GM19468 (cell line): ENCODE measurements at regions not wholly inside any gene's neighbourhood (a gene's known extent, or its start where the extent isn't known, plus 50 kb on each side); places are given as distances from the start of the nearest gene placed in this dataset.
"Not testable (repeated sequence)": the region's sequence is repeated elsewhere in the genome, so short reads cannot be mapped to it uniquely, and the experiment has no call there.

Experiments
- ATAC-seq: cut with Tn5 transposase; IDR thresholded peaks from one replicate; pipeline ENCODE4 v1.9.1; 2021; ENCODE audit warnings: mild to moderate bottlenecking, moderate library complexity, moderate number of reproducible peaks; ENCODE audit not compliant: unreplicated experiment; ENCODE audit errors: extremely low read depth

DNA sequence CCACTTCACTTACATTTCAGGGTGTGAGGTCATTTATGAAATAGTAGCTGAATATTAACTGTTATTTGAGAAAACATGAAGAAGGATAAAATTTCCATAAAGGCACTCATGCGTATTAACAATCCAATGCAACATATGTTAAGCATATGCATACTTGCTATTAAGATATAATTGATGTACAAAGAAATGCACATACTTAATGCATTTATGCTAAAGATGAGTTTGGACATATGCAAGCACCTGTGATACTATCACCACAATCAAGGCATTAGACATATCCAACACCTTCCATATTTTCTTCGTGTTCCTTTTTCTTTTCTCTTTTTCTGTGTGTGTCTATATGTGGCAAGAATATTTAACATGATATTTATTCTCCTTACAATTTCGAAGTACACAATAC, 464.8 kb upstream of the BRINP3 start:
- no peak for ATAC-seq

DNA sequence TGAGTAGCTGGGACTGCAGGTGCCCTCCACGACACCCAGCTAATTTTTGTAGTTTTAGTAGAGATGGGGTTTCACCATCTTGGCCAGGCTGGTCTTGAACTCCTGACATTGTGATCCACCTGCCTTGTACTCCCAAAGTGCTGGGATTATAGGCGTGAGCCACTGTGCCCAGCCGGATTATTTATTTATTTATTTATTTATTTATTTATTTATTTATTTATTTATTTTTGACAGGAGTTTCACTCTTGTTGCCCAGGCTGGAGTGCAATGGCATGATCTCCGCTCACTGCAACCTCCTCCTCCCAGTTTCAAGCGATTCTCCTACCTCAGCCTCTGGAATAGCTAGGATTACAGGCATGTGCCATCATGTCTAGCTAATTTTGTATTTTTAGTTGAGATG, 466.1 kb upstream of the BRINP3 start:
- ATAC-seq, result not testable (repeated sequence)

DNA sequence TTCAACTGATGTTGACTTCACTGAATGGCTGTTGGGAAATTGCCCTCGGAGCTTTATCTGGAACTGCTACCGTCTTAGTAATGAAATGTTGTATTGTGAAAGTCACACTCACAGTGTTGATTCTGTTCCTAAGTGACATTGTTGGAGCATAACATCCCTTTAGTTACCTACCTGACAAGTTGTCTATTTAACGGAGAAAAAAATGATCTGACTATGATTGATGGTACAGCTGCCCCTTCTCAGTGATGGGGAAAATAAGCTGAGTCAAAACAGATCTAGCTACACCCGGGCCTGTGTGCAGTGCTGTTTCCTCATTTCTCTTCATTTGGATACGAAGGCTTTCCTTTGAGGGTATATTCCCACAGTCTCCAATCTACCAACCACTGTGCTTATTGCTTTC, 472.3 kb upstream of the BRINP3 start:
- no peak for ATAC-seq

DNA sequence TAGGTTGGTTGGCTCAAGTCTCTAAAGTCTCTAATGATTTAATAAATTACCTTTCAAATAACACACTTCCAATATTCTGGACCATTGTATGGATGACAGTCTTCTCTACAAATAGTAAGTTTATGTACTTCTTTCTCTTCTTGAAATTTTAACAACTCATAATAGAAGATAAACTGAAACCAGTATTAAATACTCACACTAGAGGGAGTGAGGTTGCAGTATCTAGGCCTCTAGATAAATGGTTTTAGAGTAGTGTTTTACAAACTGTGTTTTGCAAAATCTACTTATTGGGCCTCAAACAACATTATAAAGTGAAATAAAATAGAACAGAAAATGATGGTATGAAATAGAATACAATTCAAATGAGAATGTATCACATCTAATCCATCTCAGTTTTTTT, 479.9 kb upstream of the BRINP3 start:
- no peak for ATAC-seq

DNA sequence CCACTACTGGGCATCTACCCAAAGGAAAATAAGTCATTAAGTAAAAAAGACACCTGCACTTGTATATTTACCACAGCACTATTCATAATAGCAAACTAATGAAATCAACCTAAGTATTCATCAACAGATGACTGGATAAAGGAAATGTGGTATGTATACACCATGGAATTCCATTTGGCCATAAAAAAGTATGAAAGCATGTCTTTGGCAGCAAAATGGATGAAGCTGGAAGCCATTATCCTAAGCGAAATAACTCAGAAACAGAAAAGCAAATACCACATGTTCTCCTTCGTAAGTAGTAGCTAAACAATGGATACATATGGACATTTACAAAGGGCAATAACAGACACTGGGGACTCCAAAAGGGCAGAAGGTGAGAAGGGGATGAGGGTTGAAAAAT, 485.7 kb upstream of the BRINP3 start:
- ATAC-seq, result no peak

DNA sequence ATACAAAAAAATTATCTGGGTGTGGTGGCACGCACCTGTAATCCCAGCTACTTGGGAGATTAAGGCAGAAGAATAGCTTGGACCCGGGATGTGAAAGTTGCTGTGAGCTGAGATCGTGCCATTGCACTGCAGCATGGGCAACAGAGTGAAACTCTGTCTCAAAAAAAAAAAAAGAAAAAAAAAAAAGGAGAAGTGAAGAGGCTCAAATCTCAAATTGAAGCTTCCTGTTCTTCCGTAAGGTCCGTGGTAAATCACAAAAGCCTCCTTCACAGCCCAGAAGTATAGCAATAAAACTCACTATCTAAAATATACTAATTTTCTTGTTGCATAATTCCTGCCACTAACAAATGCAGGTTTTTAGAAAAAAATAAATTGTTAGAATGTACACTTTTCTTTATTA, 498.2 kb upstream of the BRINP3 start:
- ATAC-seq, result no peak

DNA sequence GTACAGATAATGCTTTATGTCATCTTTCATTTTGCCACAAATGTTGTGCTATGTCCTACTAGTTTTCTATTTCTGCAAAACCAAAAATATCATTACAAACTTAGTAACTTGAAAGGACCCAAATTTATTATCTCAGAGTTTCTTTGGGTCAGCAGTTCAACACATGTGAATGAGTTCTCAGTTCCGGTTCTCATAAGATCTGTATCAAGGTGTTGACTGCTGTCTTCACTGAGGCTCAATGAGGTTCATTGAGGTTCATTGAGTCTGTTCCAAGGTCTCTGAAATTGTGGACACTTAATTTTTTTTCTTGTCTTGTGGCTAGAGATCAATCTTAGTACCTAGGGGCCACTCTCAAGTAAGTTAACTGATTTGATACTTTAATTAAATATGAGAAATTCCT, 525.1 kb upstream of the BRINP3 start:
- no peak for ATAC-seq

DNA sequence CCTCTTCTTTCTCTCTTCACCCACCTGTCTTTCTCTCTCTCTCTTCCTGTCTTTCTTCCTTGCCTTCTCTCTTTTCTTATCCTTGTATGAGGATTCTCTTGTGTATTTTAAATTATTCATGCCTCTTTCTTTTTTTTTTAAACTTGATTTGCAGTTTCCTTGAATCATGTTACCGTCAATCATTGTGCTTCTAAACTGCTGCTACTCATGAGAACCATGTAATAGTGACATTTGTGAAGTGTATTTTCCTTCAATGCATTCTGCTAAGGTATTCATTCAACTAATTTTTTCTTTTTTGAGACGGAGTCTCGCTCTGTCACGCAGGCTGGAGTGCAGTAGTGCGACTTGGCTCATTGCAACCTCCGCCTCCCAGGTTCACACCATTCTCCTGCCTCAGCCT, 539.1 kb upstream of the BRINP3 start:
- ATAC-seq, result no peak

DNA sequence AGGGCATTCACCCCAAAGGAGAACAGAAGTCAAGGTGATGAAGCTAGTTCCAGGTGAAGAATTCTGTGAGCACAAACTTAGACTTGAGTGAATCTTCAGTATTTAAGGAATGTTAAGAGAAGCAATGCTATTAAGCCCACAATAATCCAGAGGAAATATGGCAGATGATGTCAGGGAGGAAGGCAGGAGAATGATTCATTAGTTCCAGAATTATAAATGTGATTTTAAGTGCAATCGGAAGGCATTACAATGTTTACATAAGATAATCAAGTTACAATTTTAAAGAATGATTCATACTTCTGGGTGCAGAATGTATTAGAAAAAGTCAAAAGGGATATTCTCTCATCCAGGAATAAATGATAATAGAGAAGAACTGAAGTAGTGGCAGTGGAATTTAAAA, 545.2 kb upstream of the BRINP3 start:
- ATAC-seq, result no peak

DNA sequence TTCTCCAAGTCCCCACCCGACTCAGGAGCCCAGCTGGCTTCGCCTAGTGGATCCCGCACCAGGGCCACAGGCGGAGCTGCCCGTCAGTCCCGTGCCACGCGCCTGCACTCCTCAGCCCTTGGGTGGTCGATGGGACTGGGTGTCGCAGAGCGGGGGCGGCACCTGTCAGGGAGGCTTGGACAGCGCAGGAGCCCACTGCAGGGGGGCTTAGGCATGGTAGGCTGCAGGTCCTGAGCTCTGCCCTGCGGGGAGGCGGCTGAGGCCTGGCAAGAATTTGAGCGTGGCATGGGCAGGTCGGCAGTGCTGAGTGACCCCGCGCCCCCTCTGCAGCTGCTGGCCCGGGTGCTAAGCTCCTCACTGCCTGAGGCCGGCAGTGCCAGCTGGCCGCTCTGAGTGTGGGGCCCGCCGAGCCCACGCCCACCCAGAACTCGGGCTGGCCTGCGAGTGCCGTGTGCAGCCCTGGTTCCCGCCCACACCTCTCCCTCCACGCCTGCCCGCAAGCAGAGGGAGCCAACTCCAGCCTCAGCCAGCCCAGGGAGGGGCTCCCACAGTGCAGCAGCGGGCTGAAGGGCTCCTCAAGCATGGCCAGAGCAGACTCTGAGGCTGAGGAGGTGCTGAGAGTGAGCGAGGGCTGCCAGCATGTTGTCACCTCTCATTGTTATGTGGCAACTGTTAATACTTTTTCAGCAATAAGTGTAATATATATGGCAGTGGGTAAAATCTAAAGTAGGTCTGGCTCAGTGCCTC, 548.4 kb upstream of the BRINP3 start:
- no peak for ATAC-seq

DNA sequence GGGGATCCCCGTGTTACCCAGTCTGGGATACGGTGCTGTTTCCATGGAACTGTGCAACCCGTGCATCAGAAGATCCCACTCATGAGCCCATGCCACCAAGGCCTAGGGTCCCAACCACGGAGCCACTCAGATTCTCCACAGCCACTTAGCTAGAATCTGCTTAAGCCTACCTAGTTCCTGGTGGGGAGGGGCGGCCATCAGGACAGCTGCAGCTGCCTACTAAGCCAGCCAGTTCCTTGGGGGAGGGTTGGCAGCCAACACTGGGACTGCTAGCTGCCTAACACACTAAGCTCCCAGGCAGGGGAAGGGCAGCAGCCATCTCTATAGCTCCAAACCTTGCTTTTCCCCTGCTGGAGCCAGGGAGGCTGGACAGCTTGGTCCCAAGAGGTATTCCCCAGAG, 549.2 kb upstream of the BRINP3 start:
- no peak for ATAC-seq

DNA sequence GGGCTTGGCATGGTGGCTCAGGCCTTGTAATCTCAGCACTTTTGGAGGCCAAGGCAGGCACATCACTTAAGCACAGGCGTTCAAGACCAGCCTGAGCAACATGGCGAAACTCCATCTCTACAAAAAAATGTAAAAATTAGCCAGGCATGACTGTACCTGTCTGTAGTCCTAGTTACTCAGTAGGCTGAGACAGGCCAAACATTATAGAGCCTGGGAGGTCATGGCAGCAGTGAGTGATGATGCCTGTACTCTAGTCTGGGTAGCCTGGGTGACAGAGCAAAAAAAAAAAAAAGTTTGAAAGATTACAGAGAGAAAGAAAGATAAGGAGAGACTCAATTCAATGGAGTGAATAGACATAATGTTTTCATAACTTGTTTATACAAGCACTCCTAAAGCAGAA, 556.5 kb upstream of the BRINP3 start:
- no peak for ATAC-seq

DNA sequence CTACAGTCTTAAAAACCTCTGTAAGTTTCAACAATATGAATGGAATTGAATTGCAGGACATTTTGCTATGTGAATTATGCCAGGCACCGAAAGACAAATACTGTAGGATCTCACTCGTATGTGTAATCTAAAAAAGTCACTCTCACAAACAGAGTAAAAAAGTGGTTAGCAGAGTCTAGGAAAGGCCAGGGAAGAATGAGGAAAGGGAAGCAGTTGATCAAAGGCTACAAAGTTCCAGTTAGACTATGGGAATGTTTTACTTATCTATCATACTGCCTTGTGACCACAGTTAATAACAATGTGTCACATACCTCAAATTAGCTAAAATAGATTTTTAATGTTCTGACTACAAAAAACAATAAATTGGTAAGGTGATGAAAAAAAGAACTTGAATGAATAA, 565.4 kb upstream of the BRINP3 start:
- ATAC-seq, result no peak

DNA sequence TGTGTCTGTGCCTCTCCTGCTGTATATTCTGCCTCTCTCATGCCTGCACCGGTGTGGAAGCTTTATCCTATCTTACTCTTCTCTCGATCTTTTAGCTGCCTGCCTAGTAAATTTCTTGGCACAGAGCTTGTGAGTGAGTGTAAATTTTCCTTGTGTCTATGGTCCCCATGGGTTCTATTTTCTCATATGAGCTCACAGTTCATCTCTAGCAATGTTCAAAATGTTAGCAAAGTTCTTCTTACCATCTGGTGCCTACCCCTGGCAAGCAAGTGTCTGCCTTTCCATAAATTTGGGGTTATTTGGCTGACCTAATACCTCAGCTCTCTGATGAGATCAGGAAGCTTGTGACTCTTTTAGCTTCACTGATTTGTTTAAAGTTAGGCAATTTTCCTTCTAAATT, 572.1 kb upstream of the BRINP3 start:
- ATAC-seq, result no peak

DNA sequence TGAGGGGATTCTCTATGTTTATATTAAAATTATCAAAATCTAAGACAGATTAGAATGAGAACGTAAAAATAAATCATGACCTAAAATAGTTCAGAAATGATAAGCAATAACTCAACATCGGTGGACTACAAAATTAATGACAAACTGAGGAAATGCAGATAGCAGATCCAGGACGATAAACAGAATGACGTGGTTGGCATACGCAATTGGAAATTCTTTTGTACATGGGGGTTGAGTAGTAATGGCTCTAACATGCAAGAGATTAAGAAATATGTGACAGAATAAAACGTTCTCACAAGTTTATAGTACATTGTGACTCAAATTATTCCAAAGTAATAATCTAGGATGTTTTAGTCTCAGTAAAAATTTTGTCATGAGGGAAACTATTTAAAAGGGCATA, 575.2 kb upstream of the BRINP3 start:
- no peak for ATAC-seq

DNA sequence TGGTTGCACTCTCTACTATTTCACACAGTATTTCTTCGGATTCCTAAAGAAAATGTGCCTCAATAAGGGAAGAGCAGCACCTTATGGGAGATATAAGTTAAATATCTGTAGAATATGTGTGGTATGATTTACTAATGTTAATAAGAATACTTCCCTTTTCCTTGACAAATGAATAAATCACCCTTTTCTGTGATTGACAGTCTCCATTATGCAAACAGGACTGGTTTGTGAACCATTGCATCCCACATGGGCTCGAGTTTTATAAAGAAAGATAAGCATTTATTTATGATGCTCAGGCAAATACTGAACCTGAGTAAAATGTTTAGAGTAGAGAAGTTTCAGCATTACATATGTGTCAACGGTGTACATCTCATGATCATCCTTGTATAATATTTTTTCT, 587.7 kb upstream of the BRINP3 start:
- no peak for ATAC-seq

DNA sequence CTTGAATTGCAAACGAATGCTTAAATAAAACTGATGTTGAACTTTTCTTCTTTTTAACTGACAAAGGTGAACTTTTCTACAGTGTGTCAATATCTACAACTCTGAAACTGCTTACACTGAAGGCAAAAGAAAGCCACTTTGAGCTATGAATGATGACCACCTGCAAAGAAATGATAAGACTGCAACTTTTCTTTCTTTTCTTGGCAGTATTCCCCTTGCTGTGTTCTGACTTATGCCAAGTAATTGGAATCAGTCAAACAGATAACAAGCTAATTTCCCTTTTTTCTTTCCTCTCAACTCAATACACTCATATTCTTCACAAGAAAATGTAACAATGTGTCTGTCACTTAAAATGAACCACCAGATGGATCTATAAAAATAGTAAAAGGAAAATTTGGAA, 588.1 kb upstream of the BRINP3 start:
- no peak for ATAC-seq

DNA sequence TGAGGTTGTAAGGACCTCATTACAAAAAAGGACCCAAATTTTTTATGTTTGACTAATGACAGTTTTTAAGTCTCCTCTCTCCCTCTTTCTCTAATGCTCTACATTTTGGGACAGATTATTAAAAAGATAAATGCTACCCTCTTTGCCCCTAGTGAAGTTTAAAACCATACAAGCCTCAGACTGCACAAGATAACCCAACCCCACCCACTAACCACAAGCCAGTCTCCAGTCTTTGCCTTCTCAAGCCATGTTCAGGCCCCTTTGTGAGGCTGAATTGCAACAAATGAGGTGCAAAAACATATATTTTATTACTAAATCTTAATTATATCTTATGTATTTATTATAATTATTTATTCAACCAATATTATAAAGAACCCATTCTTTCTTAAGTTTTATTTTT, 597.2 kb upstream of the BRINP3 start:
- ATAC-seq, result no peak

DNA sequence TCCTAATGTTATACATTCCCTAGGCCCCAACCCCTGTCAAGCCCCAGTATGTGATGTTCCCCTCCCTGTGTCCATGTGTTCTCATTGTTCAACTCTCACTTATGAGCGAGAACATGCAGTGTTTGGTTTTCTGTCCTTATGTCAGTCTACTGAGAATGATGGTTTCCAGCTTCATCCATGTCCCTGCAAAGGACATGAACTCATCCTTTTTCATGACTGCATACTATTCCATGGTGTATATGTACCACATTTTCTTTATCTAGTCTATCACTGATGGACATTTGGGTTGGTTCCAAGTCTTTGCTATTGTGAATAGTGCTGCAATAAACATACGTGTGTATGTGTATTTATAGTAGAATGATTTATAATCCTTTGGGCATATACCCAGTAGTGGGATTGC, 605.4 kb upstream of the BRINP3 start:
- not testable (repeated sequence) for ATAC-seq

DNA sequence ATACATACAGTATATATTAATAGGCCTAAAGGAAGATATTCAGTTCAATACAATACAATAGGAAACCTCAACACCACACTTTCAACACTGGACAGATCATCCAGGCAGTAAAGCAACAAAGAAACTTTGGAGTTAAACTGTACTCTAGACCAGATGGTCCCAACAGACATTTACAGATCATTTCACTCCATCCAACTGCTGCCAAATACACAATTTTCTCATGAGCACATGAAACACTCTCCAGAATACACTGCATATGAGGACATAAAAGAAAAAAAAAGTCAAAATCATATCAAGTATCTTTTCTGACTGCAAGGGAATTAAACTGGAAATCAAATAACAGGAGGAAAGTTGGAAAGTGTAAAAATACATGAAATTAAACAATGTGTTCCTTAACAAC, 607.5 kb upstream of the BRINP3 start:
- ATAC-seq, result no peak

DNA sequence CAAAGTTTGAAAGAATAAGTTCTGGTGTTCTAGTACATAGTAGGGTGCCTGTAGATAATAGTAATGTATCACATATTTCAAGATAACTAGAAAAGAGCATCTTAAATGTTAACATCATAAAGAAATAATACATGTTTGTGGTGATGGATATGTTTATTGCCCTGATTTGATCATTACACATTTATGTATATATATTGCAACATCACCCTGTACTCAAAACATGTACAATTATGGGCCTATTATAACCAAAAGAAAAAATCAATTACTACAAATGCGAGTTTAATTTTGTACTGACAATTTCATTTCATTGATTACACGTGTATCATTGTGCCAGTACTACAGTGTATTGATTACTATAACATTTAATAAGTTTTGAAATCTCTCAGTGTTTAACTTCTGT, 609.2 kb upstream of the BRINP3 start:
- no peak for ATAC-seq

DNA sequence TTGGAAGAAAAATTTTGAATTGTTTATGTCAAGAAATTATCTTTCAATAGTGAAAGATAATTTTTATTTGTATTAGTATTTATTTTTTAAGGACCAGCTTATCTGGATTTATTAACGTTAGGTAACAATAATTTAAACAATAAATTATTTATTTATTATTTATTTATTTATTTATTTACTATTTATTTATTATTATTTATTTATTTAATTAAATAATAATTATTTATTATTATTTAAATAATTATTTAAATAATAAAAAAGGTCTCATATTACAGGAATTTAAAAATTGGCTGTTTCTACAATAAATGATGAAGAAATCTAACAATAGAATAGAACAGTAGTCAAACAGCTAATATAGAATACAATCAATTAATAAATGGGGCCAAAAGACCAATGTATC, 618.7 kb upstream of the BRINP3 start:
- no peak for ATAC-seq

DNA sequence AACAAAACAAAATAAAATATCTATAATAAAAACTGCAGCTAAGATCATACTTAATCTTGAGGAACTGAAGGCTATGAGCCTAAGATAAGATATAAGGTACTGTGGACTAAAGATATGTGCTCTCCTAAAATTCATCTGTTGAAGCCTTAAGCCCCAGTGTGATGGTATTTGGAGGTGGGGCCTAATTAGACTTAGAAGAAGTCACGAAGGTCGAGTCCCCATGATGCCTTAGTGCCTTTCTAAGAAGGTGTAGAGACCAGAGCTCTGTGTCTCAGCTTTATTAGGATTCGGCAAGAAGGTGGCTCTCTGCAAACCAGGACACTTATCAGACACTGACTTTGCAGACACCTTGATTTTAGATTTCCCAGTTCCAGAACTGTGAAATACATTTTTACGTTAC, 622.0 kb upstream of the BRINP3 start:
- ATAC-seq, result no peak
